ENCODE measurements at regions not wholly inside any gene's neighbourhood (a gene's known extent, or its start where the extent isn't known, plus 50 kb on each side); places are given as distances from the start of the nearest gene placed in this dataset.
A peak's percentile ranks its signal among the peaks of the same experiment; 100 is the strongest.
"Not testable (repeated sequence)": the region's sequence is repeated elsewhere in the genome, so short reads cannot be mapped to it uniquely, and the experiment has no call there.

- no peak overlapping the region for H3K4me3 Mint-ChIP-seq
- H3K9me3 Mint-ChIP-seq = peaks cover 0 to 4% (median 0%) of the 10 kb centered on the region in 6 donors
- DNase-seq = no peak
- no peak overlapping the region for H3K27ac Mint-ChIP-seq
- no peaks in the 10 kb centered on the region for H3K36me3 Mint-ChIP-seq
- no peaks in the 10 kb centered on the region for H3K4me1 Mint-ChIP-seq
- peaks cover 1 to 10% (median 9%) of the 10 kb centered on the region in 3 donors for H3K27me3 Mint-ChIP-seq (ENCODE audit: low read depth in 3 of 3)
These were observed 78.7 kb upstream of the HDDC2 start for GRCh38 chr6:125380474-125380873.

GRCh38 chr6:125386337-125386736, 84.6 kb upstream of the HDDC2 start:
- not testable (repeated sequence) for H3K36me3 Mint-ChIP-seq, DNase-seq, H3K4me3 Mint-ChIP-seq, H3K9me3 Mint-ChIP-seq, H3K27ac Mint-ChIP-seq, H3K4me1 Mint-ChIP-seq
- H3K27me3 Mint-ChIP-seq (ENCODE audit: low read depth in 3 of 3) = peaks cover 2 to 10% (median 3%) of the 10 kb centered on the region in 3 donors

- H3K27ac Mint-ChIP-seq = peak overlapping the region; percentile 24 to 73 (median 51)
- peak overlapping the region; percentile 25 to 68 (median 45) for H3K4me3 Mint-ChIP-seq
- H3K36me3 Mint-ChIP-seq = no peaks in the 10 kb centered on the region
These were observed 90.9 kb upstream of the HDDC2 start for GRCh38 chr6:125392682-125393081.

GRCh38 chr6:125393449-125393858, 91.7 kb upstream of the HDDC2 start:
- Mint-ChIP-seq H3K9me3 (peaks cover 0 to 4% (median under 1%) of the 10 kb centered on the region in 6 donors), H3K4me3 (peak overlapping the region; percentile 3 to 76 (median 45)), H3K27ac (peak overlapping the region; percentile 9 to 76 (median 61)), H3K36me3 (no peaks in the 10 kb centered on the region), H3K27me3 (ENCODE audit: low read depth in 3 of 3) (peaks cover 2 to 13% (median 11%) of the 10 kb centered on the region in 3 donors), H3K4me1 (peaks cover 12 to 20% of the 10 kb centered on the region in 2 donors)
- peak; percentile 14 to 36 (median 14) for DNase-seq

More at GRCh38 chr6:125392682-125393081, 90.9 kb upstream of the HDDC2 start:
- Mint-ChIP-seq H3K27me3 (ENCODE audit: low read depth in 3 of 3) (peaks cover 2 to 11% (median 9%) of the 10 kb centered on the region in 3 donors), H3K4me1 (peaks cover 12 to 20% of the 10 kb centered on the region in 2 donors), H3K9me3 (peaks cover 0 to 4% (median under 1%) of the 10 kb centered on the region in 6 donors)
- no peak for DNase-seq

- Mint-ChIP-seq H3K4me3 (no peak overlapping the region), H3K27ac (no peak overlapping the region), H3K4me1 (no peaks in the 10 kb centered on the region), H3K27me3 (ENCODE audit: low read depth in 3 of 3) (peaks cover 0 to 7% (median 7%) of the 10 kb centered on the region in 3 donors), H3K36me3 (no peaks in the 10 kb centered on the region), H3K9me3 (peaks cover 0 to 4% (median 0%) of the 10 kb centered on the region in 6 donors)
- no peak for DNase-seq
These were observed 105.0 kb upstream of the HDDC2 start for GRCh38 chr6:125406741-125407140.

GRCh38 chr6:125414507-125414906, 112.7 kb upstream of the HDDC2 start:
- Mint-ChIP-seq H3K4me1 (no peaks in the 10 kb centered on the region), H3K4me3 (no peak overlapping the region), H3K27ac (no peak overlapping the region), H3K27me3 (ENCODE audit: low read depth in 3 of 3) (peaks cover 0 to 3% (median 0%) of the 10 kb centered on the region in 3 donors), H3K36me3 (no peaks in the 10 kb centered on the region), H3K9me3 (peaks cover 0 to 2% (median 0%) of the 10 kb centered on the region in 6 donors)
- DNase-seq = no peak

GRCh38 chr6:125415913-125416312, 114.1 kb upstream of the HDDC2 start:
- Mint-ChIP-seq H3K4me3 (no peak overlapping the region), H3K36me3 (no peaks in the 10 kb centered on the region), H3K4me1 (no peaks in the 10 kb centered on the region), H3K9me3 (peaks cover 0 to 2% (median 0%) of the 10 kb centered on the region in 6 donors), H3K27ac (no peak overlapping the region), H3K27me3 (ENCODE audit: low read depth in 3 of 3) (peaks cover 0 to 1% (median 0%) of the 10 kb centered on the region in 3 donors)
- no peak for DNase-seq

GRCh38 chr6:125421836-125422235, 120.1 kb upstream of the HDDC2 start:
- no peaks in the 10 kb centered on the region for H3K4me1 Mint-ChIP-seq
- no peak for DNase-seq

GRCh38 chr6:125423047-125423446, 121.3 kb upstream of the HDDC2 start:
- Mint-ChIP-seq H3K4me1 (no peaks in the 10 kb centered on the region), H3K9me3 (no peaks in the 10 kb centered on the region), H3K36me3 (no peaks in the 10 kb centered on the region), H3K4me3 (no peak overlapping the region), H3K27me3 (ENCODE audit: low read depth in 3 of 3) (peaks cover 2 to 5% (median 2%) of the 10 kb centered on the region in 3 donors), H3K27ac (no peak overlapping the region)
- no peak for DNase-seq

More at GRCh38 chr6:125421836-125422235, 120.1 kb upstream of the HDDC2 start:
- no peak overlapping the region for H3K4me3 Mint-ChIP-seq
- no peaks in the 10 kb centered on the region for H3K36me3 Mint-ChIP-seq
- no peaks in the 10 kb centered on the region for H3K9me3 Mint-ChIP-seq
- H3K27ac Mint-ChIP-seq = no peak overlapping the region
- peaks cover 0 to 4% (median 0%) of the 10 kb centered on the region in 3 donors for H3K27me3 Mint-ChIP-seq (ENCODE audit: low read depth in 3 of 3)

- no peak for DNase-seq
- Mint-ChIP-seq H3K9me3 (peaks cover 0 to 2% (median 0%) of the 10 kb centered on the region in 6 donors), H3K27me3 (ENCODE audit: low read depth in 3 of 3) (peaks cover 0 to 17% (median 8%) of the 10 kb centered on the region in 3 donors), H3K4me3 (no peak overlapping the region), H3K27ac (no peak overlapping the region), H3K36me3 (peaks cover 0 to 3% (median 0%) of the 10 kb centered on the region in 3 donors), H3K4me1 (peaks cover 0 to 3% of the 10 kb centered on the region in 2 donors)
These were observed 130.2 kb upstream of the HDDC2 start for GRCh38 chr6:125431971-125432370.

GRCh38 chr6:125432963-125433362, 131.2 kb upstream of the HDDC2 start:
- Mint-ChIP-seq H3K27me3 (ENCODE audit: low read depth in 3 of 3) (peaks cover 0 to 13% (median 7%) of the 10 kb centered on the region in 3 donors), H3K27ac (no peak overlapping the region), H3K4me3 (no peak overlapping the region), H3K4me1 (peaks cover 0 to 3% of the 10 kb centered on the region in 2 donors), H3K9me3 (peaks cover 0 to 2% (median 0%) of the 10 kb centered on the region in 6 donors), H3K36me3 (peaks cover 0 to 3% (median 0%) of the 10 kb centered on the region in 3 donors)
- no peak for DNase-seq

GRCh38 chr6:125434760-125435159, 133.0 kb upstream of the HDDC2 start:
- Mint-ChIP-seq H3K27me3 (ENCODE audit: low read depth in 3 of 3) (peaks cover 1 to 7% (median 6%) of the 10 kb centered on the region in 3 donors), H3K4me1 (peaks cover 0 to 3% of the 10 kb centered on the region in 2 donors), H3K4me3 (no peak overlapping the region), H3K36me3 (peaks cover 0 to 3% (median 0%) of the 10 kb centered on the region in 3 donors), H3K9me3 (peaks cover 0 to 2% (median 0%) of the 10 kb centered on the region in 6 donors), H3K27ac (no peak overlapping the region)
- no peak for DNase-seq

- no peak overlapping the region for H3K27ac Mint-ChIP-seq
- H3K4me3 Mint-ChIP-seq = no peak overlapping the region
- DNase-seq = no peak
- H3K27me3 Mint-ChIP-seq (ENCODE audit: low read depth in 3 of 3) = peaks cover 0 to 1% (median 0%) of the 10 kb centered on the region in 3 donors
- H3K4me1 Mint-ChIP-seq = no peaks in the 10 kb centered on the region
- no peaks in the 10 kb centered on the region for H3K9me3 Mint-ChIP-seq
- H3K36me3 Mint-ChIP-seq = no peaks in the 10 kb centered on the region
These were observed 137.7 kb upstream of the HDDC2 start for GRCh38 chr6:125439512-125439911.

GRCh38 chr6:125444006-125444923, 142.5 kb upstream of the HDDC2 start:
- Mint-ChIP-seq H3K27ac (no peak overlapping the region), H3K4me3 (no peak overlapping the region), H3K4me1 (no peaks in the 10 kb centered on the region), H3K27me3 (ENCODE audit: low read depth in 3 of 3) (peaks cover 0 to 6% (median 0%) of the 10 kb centered on the region in 3 donors), H3K9me3 (peaks cover 0 to 5% (median 0%) of the 10 kb centered on the region in 6 donors), H3K36me3 (no peaks in the 10 kb centered on the region)
- DNase-seq = no peak
